MCF 10A (cell line): ENCODE measurements at regions not wholly inside any gene's neighbourhood (a gene's known extent, or its start where the extent isn't known, plus 50 kb on each side); places are given as distances from the start of the nearest gene placed in this dataset.
A peak's percentile ranks its signal among the peaks of the same experiment; 100 is the strongest.

Experiments used
- BruUV-seq: library from RNA; stranded (reverse); fragments of 400-500 nt; replicated peaks from 2 replicates; lab custom pipeline; 2021; lab: Mats Ljungman, UMichigan
- CTCF ChIA-PET: fragments of 300-600 bp; sonication (Branson Sonifier 250); formaldehyde crosslinking; extraction: SDS; loops from one replicate; lab custom pipeline; 2021; ENCODE audit warnings: antibody characterized with exemption, inconsistent platforms; lab: Yijun Ruan, JAX
- POLR2A ChIA-PET: fragments of 300-600, 350-650 bp; sonication (Branson Sonifier 250); formaldehyde crosslinking; extraction: SDS; loops from one replicate; lab custom pipeline; 2020; ENCODE audit warnings: antibody characterized with exemption, inconsistent platforms; lab: Yijun Ruan, JAX
- DNase-seq: peaks from one replicate; pipeline ENCODE4 v3.0.0-alpha.2; 2018; ENCODE audit not compliant: unreplicated experiment
- H3K27ac Mint-ChIP-seq: one replicate; pipeline ENCODE4 v1.8.0; 2022; ENCODE audit warnings: mild to moderate bottlenecking, low read depth, mixed read lengths; ENCODE audit not compliant: unreplicated experiment
- H3K27me3 Mint-ChIP-seq: one replicate; pipeline ENCODE4 v1.8.0; 2022; ENCODE audit warnings: mixed read lengths; ENCODE audit not compliant: insufficient read depth, unreplicated experiment
- H3K36me3 Mint-ChIP-seq: one replicate; pipeline ENCODE4 v1.8.0; 2022; ENCODE audit warnings: mild to moderate bottlenecking, moderate library complexity, mixed read lengths; ENCODE audit not compliant: insufficient read depth, unreplicated experiment
- H3K4me1 Mint-ChIP-seq: one replicate; pipeline ENCODE4 v1.8.0; 2022; ENCODE audit warnings: mixed read lengths; ENCODE audit not compliant: insufficient read depth, unreplicated experiment
- H3K4me3 Mint-ChIP-seq: one replicate; pipeline ENCODE4 v1.8.0; 2022; ENCODE audit warnings: mild to moderate bottlenecking, moderate library complexity, mixed read lengths; ENCODE audit not compliant: unreplicated experiment
- H3K9me3 Mint-ChIP-seq: one replicate; pipeline ENCODE4 v1.8.0; 2022; ENCODE audit warnings: mixed read lengths; ENCODE audit not compliant: unreplicated experiment
- intact Hi-C: fragments of 100-400 bp; cut with micrococcal nuclease; formaldehyde crosslinking; loops from 2 replicates; pipeline ENCODE4 v1.14.1; 2022
- TF ChIP-seq, protein P1 (sequence below): fragments of 200-600 bp; IDR thresholded peaks from one replicate; pipeline ENCODE4 v1.8.0; 2022; ENCODE audit warnings: antibody characterized with exemption, mild to moderate bottlenecking; ENCODE audit not compliant: unreplicated experiment

DNA sequence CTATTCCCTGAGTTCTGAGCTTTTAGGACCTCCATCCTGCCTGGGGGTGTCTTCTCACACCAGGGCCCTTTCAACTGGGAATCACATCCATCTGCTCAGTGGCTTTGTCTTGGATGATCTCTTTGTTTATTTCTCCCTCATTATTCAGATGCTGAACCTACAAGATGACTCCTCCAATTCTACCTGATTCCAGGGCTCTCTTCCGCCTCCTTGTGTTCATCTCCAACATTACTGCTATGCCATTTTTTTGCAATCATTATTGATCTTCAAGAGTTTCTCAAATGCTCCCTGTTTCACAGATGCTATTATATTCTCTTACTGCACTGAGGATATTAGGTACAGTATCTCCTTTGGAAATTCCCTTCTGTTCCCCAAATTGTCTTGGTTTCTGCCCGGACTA lies 307.7 kb downstream of the SHANK2 start:
- no TSS peak for BruUV-seq
- H3K4me3 Mint-ChIP-seq: no peak overlapping the region
- H3K27me3 Mint-ChIP-seq: no peaks in the 10 kb centered on the region
- no peak overlapping the region for H3K27ac Mint-ChIP-seq
- no peaks in the 10 kb centered on the region for H3K36me3 Mint-ChIP-seq
- H3K9me3 Mint-ChIP-seq: peaks cover 80% of the 10 kb centered on the region
- POLR2A ChIA-PET: no interaction called here
- CTCF ChIA-PET: interaction anchor here (0.7 kb wide), 1 partner anchor 405 kb away, joined by 3 read pairs; no protein-coding TSS in a partner anchor
- intact Hi-C loops: no loop called here
- no peak for DNase-seq
- TF ChIP-seq, protein P1, sequence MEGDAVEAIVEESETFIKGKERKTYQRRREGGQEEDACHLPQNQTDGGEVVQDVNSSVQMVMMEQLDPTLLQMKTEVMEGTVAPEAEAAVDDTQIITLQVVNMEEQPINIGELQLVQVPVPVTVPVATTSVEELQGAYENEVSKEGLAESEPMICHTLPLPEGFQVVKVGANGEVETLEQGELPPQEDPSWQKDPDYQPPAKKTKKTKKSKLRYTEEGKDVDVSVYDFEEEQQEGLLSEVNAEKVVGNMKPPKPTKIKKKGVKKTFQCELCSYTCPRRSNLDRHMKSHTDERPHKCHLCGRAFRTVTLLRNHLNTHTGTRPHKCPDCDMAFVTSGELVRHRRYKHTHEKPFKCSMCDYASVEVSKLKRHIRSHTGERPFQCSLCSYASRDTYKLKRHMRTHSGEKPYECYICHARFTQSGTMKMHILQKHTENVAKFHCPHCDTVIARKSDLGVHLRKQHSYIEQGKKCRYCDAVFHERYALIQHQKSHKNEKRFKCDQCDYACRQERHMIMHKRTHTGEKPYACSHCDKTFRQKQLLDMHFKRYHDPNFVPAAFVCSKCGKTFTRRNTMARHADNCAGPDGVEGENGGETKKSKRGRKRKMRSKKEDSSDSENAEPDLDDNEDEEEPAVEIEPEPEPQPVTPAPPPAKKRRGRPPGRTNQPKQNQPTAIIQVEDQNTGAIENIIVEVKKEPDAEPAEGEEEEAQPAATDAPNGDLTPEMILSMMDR: no peak
- H3K4me1 Mint-ChIP-seq: no peaks in the 10 kb centered on the region

DNA sequence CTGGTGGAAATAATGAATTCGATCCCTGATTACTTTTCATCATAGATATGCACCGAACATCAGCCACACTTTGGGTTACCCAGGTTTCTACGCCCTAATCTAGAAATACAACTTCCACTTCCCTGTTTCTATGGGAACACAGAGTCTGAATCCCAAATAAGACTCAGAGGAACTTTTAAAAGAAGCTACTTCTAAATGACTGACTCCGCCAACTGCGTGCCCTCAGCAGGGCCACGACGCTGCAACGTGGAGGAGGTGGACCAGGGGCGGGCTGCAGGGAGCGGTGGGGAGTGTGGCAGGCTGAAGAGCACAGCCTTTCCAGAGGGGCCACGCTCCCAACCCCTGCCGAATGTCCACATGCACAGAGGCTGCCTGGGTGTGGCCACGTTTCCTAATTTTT lies 304.0 kb downstream of the SHANK2 start:
- Mint-ChIP-seq H3K27me3 (no peaks in the 10 kb centered on the region), H3K9me3 (peaks cover 57% of the 10 kb centered on the region), H3K27ac (no peak overlapping the region), H3K4me3 (no peak overlapping the region), H3K4me1 (no peaks in the 10 kb centered on the region), H3K36me3 (no peaks in the 10 kb centered on the region)
- DNase-seq: no peak
- intact Hi-C loops: no loop called here
- POLR2A ChIA-PET: no interaction called here
- BruUV-seq: no TSS peak
- TF ChIP-seq, protein P1: no peak
- CTCF ChIA-PET: interaction anchor here (0.6 to 0.7 kb wide), 3 partner anchors 128 to 373 kb away, joined by 3 read pairs; no protein-coding TSS in a partner anchor

DNA sequence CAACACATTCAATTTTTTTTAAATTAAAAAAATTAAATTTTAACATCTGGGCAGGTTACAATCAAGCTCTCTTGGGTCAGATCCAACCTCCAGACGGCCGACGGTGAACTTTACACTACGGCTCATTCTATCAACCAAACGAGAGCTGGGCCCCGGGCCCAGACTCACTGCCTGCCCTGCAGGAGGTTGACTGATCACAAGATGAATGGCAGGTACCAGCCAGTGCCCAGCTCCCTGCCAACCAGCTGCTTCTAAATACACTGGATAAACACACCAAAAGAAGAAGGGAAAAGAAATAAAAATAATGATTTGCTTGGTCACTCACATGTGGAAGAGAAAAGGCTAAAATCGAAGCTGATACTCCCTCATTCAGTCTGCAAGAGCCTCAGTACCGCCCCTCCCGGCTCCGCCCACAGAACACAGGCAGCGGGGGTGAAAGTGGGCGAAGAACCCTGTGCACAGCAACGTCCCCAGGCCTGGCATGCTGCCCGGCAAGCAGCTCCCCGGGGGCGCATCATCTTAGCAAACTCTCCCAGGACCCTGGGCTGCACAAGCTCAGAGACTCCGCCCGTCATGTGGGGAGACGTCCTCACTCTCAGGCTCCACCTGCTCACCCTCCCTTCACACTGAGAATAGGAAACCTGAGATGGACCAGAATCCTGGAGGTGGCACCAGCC lies 303.4 kb downstream of the SHANK2 start:
- POLR2A ChIA-PET: no interaction called here
- BruUV-seq: no TSS peak
- no peak for DNase-seq
- Mint-ChIP-seq H3K9me3 (peaks cover 51% of the 10 kb centered on the region), H3K4me1 (no peaks in the 10 kb centered on the region), H3K27ac (no peak overlapping the region), H3K27me3 (no peaks in the 10 kb centered on the region), H3K36me3 (no peaks in the 10 kb centered on the region), H3K4me3 (no peak overlapping the region)
- CTCF ChIA-PET: interaction anchor here (0.6 to 0.7 kb wide), 2 partner anchors 127 to 373 kb away, joined by 3 read pairs; no protein-coding TSS in a partner anchor
- intact Hi-C loops: no loop called here
- TF ChIP-seq, protein P1: no peak

DNA sequence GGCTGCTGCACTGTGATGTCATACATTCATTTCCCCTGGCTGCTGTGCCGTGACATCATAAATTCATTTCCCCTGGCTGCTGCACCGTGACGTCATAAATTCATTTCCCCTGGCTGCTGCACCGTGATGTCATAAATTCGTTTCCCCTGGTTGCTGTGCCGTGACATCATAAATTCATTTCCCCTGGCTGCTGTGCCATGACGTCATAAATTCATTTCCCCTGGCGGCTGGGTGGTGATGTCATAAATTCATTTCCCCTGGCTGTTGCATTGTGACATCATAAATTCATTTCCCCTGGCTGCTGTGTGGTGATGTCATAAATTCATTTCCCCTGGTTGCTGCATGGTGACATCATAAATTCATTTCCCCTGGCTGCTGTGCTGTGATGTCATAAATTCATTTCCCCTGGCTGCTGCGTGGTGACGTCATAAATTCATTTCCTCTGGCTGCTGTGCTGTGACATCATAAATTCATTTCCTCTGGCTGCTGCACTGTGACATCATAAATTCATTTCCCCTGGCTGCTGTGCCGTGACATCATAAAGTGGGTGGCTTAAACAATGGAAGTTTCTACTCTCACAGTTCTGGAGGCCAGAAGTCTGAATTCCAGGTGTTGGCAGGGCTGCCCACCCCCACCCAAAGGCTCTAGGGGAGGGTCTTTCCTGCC lies 301.1 kb downstream of the SHANK2 start:
- no peak overlapping the region for H3K4me3 Mint-ChIP-seq
- H3K36me3 Mint-ChIP-seq: no peaks in the 10 kb centered on the region
- H3K27me3 Mint-ChIP-seq: no peaks in the 10 kb centered on the region
- no peaks in the 10 kb centered on the region for H3K4me1 Mint-ChIP-seq
- POLR2A ChIA-PET: no interaction called here
- TF ChIP-seq, protein P1: no peak
- BruUV-seq: no TSS peak
- CTCF ChIA-PET: no interaction called here
- peak; percentile 0 for DNase-seq
- H3K27ac Mint-ChIP-seq: no peak overlapping the region
- intact Hi-C loops: no loop called here
- peaks cover 30% of the 10 kb centered on the region for H3K9me3 Mint-ChIP-seq
